K562 (cell line): ENCODE measurements at regions not wholly inside any gene's neighbourhood (a gene's known extent, or its start where the extent isn't known, plus 50 kb on each side); places are given as distances from the start of the nearest gene placed in this dataset.

Source experiments
- ATAC-seq: fragments of 200-7000 bp; cut with Tn5 transposase; 3 replicates; pipeline ENCODE4 v1.9.1; 2020; ENCODE audit warnings: moderate library complexity
- BruUV-seq: library from RNA; stranded (reverse); fragments of 400-500 nt; replicated peaks from 2 replicates; lab custom pipeline; 2021; lab: Mats Ljungman, UMichigan
- CTCF ChIA-PET: fragments of 300-600 bp; formaldehyde crosslinking; extraction: SDS; loops from one replicate; lab custom pipeline; 2021; ENCODE audit warnings: low intra/inter-chr PET ratio; lab: Yijun Ruan, JAX
- POLR2A ChIA-PET: fragments of 300-600, 350-650 bp; sonication (Branson Sonifier 250); formaldehyde crosslinking; extraction: SDS; loops from one replicate; lab custom pipeline; 2021; ENCODE audit warnings: antibody characterized with exemption, inconsistent platforms; lab: Yijun Ruan, JAX
- DNase-seq, 4 experiments: peaks; one replicate each; pipeline versions ENCODE4 v3.0.0 to v3.0.0-alpha.2; 2011 to 2018; ENCODE audit warnings: low spot score in 3 of 4, mixed read lengths in 3 of 4; ENCODE audit errors: extremely low read depth in 1 of 4
- FAIRE-seq: peaks from 2 replicates; lab custom pipeline; 2011; peaks lifted over from hg19 to GRCh38; lab: Jason Lieb, UNC
- H2AFZ ChIP-seq: 2 replicates; pipeline ENCODE4 v1.6.0; 2011; ENCODE audit warnings: low read depth, low read length, control low read depth, inconsistent platforms
- H3K27ac ChIP-seq: fragments of 200-600 bp; 3 replicates; pipeline ENCODE4 v1.8.0; 2011; ENCODE audit warnings: low read depth, mild to moderate bottlenecking, control low read depth, inconsistent platforms, low read length, moderate library complexity, mixed read lengths; ENCODE audit errors: extremely low read depth
- H3K27me3 ChIP-seq, 2 experiments: fragments of 300-600 bp in 1 of 2; 2 replicates in 1 of 2; 3 replicates in 1 of 2; pipeline versions ENCODE4 v1.6.0 to v1.8.0; 2011; ENCODE audit warnings: inconsistent platforms in 2 of 2, low read length in 2 of 2, mild to moderate bottlenecking in 1 of 2, mixed read lengths in 1 of 2, moderate library complexity in 1 of 2; ENCODE audit not compliant: control insufficient read depth in 2 of 2, insufficient read depth in 2 of 2
- H3K36me3 ChIP-seq: fragments of 300-600 bp; 3 replicates; pipeline ENCODE4 v1.8.0; 2011; ENCODE audit warnings: mild to moderate bottlenecking, low read length, inconsistent platforms; ENCODE audit not compliant: control insufficient read depth, insufficient read depth
- H3K4me1 ChIP-seq, 2 experiments: fragments of 200-600 bp in 1 of 2; replicated peaks in 1 of 2; 2 replicates in 1 of 2; 3 replicates in 1 of 2; pipeline versions ENCODE4 v1.5.1 to v1.8.0; 2011; ENCODE audit warnings: inconsistent platforms in 2 of 2, low read length in 2 of 2, mild to moderate bottlenecking in 1 of 2, mixed read lengths in 1 of 2, moderate library complexity in 1 of 2; ENCODE audit not compliant: control insufficient read depth in 2 of 2, insufficient read depth in 2 of 2
- H3K4me2 ChIP-seq: 2 replicates; pipeline ENCODE4 v1.6.1; 2011; ENCODE audit warnings: low read length, control low read depth, inconsistent platforms, mixed read lengths; ENCODE audit not compliant: insufficient read depth
- H3K4me3 ChIP-seq: fragments of 200-600 bp; sonication (generic), shearing (Covaris generic); 2 replicates; pipeline ENCODE4 v1.5.1; 2016; ENCODE audit warnings: control low read depth, inconsistent platforms
- H3K79me2 ChIP-seq: fragments of 200-600 bp; 3 replicates; pipeline ENCODE4 v1.8.0; 2011; ENCODE audit warnings: low read length, inconsistent platforms; ENCODE audit not compliant: control insufficient read depth, insufficient read depth
- H3K9ac ChIP-seq, 2 experiments: 2 replicates each; pipeline versions ENCODE4 v1.6.0 to v1.6.1; 2011; ENCODE audit warnings: low read depth in 2 of 2, low read length in 2 of 2, control low read depth in 1 of 2, inconsistent platforms in 1 of 2, mild to moderate bottlenecking in 1 of 2, mixed read lengths in 1 of 2; ENCODE audit not compliant: insufficient read depth in 1 of 2
- H3K9me1 ChIP-seq: one replicate; pipeline ENCODE4 v1.6.0; 2011; ENCODE audit warnings: inconsistent platforms, mild to moderate bottlenecking, low read length, moderate library complexity; ENCODE audit not compliant: control insufficient read depth, insufficient read depth
- H3K9me3 ChIP-seq: replicated peaks from 2 replicates; pipeline ENCODE4 v1.5.1; 2011; ENCODE audit warnings: low read depth, low read length, inconsistent platforms; ENCODE audit not compliant: control insufficient read depth, insufficient read depth
- H4K20me1 ChIP-seq: replicated peaks from 2 replicates; pipeline ENCODE4 v1.6.1; 2011; ENCODE audit warnings: low read length, inconsistent platforms, mixed read lengths; ENCODE audit not compliant: control insufficient read depth, insufficient read depth
- BRF2 ChIP-seq: IDR thresholded peaks from 3 replicates; pipeline ENCODE4 v1.6.1; 2011; ENCODE audit warnings: borderline replicate concordance, mild to moderate bottlenecking; ENCODE audit not compliant: insufficient read length, insufficient read depth
- CHD4 ChIP-seq: fragments of 200-600 bp; sonication (generic); IDR thresholded peaks from 3 replicates; pipeline ENCODE4 v1.6.1; 2012; ENCODE audit warnings: low read depth, mild to moderate bottlenecking, mixed read lengths, low read length, inconsistent platforms; ENCODE audit not compliant: insufficient read depth, insufficient replicate concordance, poor library complexity, severe bottlenecking
- FIP1L1 ChIP-seq: fragments of 200-400 bp; formaldehyde crosslinking; IDR thresholded peaks from 2 replicates; pipeline ENCODE4 v1.6.1; 2018; ENCODE audit warnings: mild to moderate bottlenecking, low read depth, low read length; ENCODE audit not compliant: poor library complexity, severe bottlenecking
- GABPB1 ChIP-seq: sonication (generic); formaldehyde crosslinking; IDR thresholded peaks from 2 replicates; pipeline ENCODE4 v1.8.0; 2022; ENCODE audit warnings: mild to moderate bottlenecking, missing genetic modification reagents
- GATA2 ChIP-seq: sonication (generic); formaldehyde crosslinking; IDR thresholded peaks from 2 replicates; pipeline ENCODE4 v1.4.0; 2020; ENCODE audit warnings: mild to moderate bottlenecking, missing genetic modification reagents
- IFI16 ChIP-seq: fragments of 250-450 bp; sonication (Bioruptor Pico); IDR thresholded peaks from 2 replicates; pipeline ENCODE4 v2.1.2; 2022; ENCODE audit warnings: mild to moderate bottlenecking, inconsistent platforms
- KLF13 ChIP-seq: fragments of 450-650 bp; IDR thresholded peaks from 2 replicates; pipeline ENCODE4 v1.6.1; 2016; ENCODE audit warnings: missing genetic modification characterization, low read depth, mild to moderate bottlenecking, missing compliant biosample characterization, moderate library complexity, borderline replicate concordance
- NR3C1 ChIP-seq: sonication (generic); formaldehyde crosslinking; IDR thresholded peaks from 2 replicates; pipeline ENCODE4 v1.8.1; 2022; ENCODE audit warnings: missing genetic modification reagents
- PYGO2 ChIP-seq: fragments of 450-650 bp; IDR thresholded peaks from 2 replicates; pipeline ENCODE4 v1.6.1; 2016; ENCODE audit warnings: mild to moderate bottlenecking, missing genetic modification characterization, moderate library complexity, missing compliant biosample characterization
- ZNF165 ChIP-seq: fragments of 250-450 bp; sonication (Bioruptor Pico); IDR thresholded peaks from 2 replicates; pipeline ENCODE4 v1.4.0; 2020; ENCODE audit warnings: borderline replicate concordance
- ZNF277 ChIP-seq: fragments of 250-450 bp; sonication (Bioruptor Pico); IDR thresholded peaks from 2 replicates; pipeline ENCODE4 v1.8.0; 2022; ENCODE audit warnings: inconsistent platforms, mild to moderate bottlenecking, moderate library complexity, borderline replicate concordance
- ZNF644 ChIP-seq: fragments of 200-800 bp; sonication (Bioruptor generic); IDR thresholded peaks from 2 replicates; pipeline ENCODE4 v1.6.1; 2016; ENCODE audit warnings: low read depth, missing genetic modification characterization, missing compliant biosample characterization
- ZNF740 ChIP-seq, 3 experiments: fragments of 200-800 bp in 1 of 3; sonication (Bioruptor generic) in 1 of 3; sonication (generic) in 1 of 3; formaldehyde crosslinking in 1 of 3; IDR thresholded peaks; 2 replicates each; pipeline versions ENCODE4 v1.6.1 to v1.8.0; 2016 to 2022; ENCODE audit warnings: mild to moderate bottlenecking in 2 of 3, missing compliant biosample characterization in 2 of 3, missing genetic modification characterization in 2 of 3, missing genetic modification reagents in 1 of 3
- WGBS: fragments of 100-300 bp; shearing (Covaris generic); methylation state at CpG from one replicate; pipeline ENCODE4 v1.1.6; 2016; ENCODE audit warnings: low coverage, mixed read lengths; ENCODE audit not compliant: insufficient coverage; ENCODE audit errors: missing lambda C conversion rate; 5-methylcytosine and 5-hydroxymethylcytosine counted together
- in situ Hi-C: fragments of 300-500 bp; cut with MboI; formaldehyde crosslinking; loops from 4 replicates; pipeline ENCODE4 v1.15.0; 2018; ENCODE audit warnings: inconsistent platforms, mixed read lengths
- intact Hi-C: fragments of 100-400 bp; cut with micrococcal nuclease; formaldehyde crosslinking; loops from 2 replicates; pipeline ENCODE4 v1.14.2; 2022

- no peak overlapping the region for H2AFZ ChIP-seq
- CTCF ChIA-PET = no interaction called here
- TF ChIP-seq ZNF644 (tag) = no peak
- no peak for TF ChIP-seq NR3C1 (CRISPR knock-in tag)
- TF ChIP-seq ZNF740 (CRISPR knock-in tag; IDR thresholded peaks at IDR 0.05) = no peak
- no peak for TF ChIP-seq ZNF740 (tag; IDR thresholded peaks at IDR 0.05)
- no peak for TF ChIP-seq PYGO2
- TF ChIP-seq ZNF277 (CRISPR knock-in tag) = no peak
- no peak for TF ChIP-seq IFI16 (CRISPR knock-in tag)
- no peak for TF ChIP-seq CHD4
- no peak for TF ChIP-seq GATA2 (CRISPR knock-in tag)
- no peak for TF ChIP-seq FIP1L1
- TF ChIP-seq ZNF165 (CRISPR knock-in tag) = no peak
- TF ChIP-seq BRF2 = no peak
- no peak for TF ChIP-seq GABPB1 (CRISPR knock-in tag)
- TF ChIP-seq KLF13 (tag) = no peak
- TF ChIP-seq, all 486 proteins: peak for 0
- Histone ChIP-seq H3K27me3 (no peaks in the 10 kb centered on the region), H3K9me1 (no peaks in the 10 kb centered on the region), H3K27ac (no peak overlapping the region), H3K4me2 (no peak overlapping the region), H4K20me1 (no peaks in the 10 kb centered on the region), H3K36me3 (no peaks in the 10 kb centered on the region), H3K9ac (no peak overlapping the region), H3K9me3 (no peaks in the 10 kb centered on the region), H3K4me3 (no peak overlapping the region), H3K79me2 (no peaks in the 10 kb centered on the region), H3K4me1 (no peaks in the 10 kb centered on the region)
- ATAC-seq (no peak), FAIRE-seq (no peak), DNase-seq (no peak)
- POLR2A ChIA-PET = no interaction called here
- no TSS peak for BruUV-seq
- WGBS = 0% methylated on average over 1 of the region's 1 CpG
- intact Hi-C loops = loop anchor here (10.0 kb wide), 1 partner anchor 186 kb away; no protein-coding TSS in a partner anchor
- in situ Hi-C loops = no loop called here
These were observed 79.8 kb upstream of the DYNLRB2 start for GRCh38 chr16:80460988-80461387.
